Renal pelvis (tissue), 1 donor: ENCODE measurements at regions not wholly inside any gene's neighbourhood (a gene's known extent, or its start where the extent isn't known, plus 50 kb on each side); places are given as distances from the start of the nearest gene placed in this dataset.

ENCODE experiments used
- DNase-seq: peaks from one replicate; pipeline ENCODE4 v3.0.0-alpha.2; 2013

GRCh38 chr14:94960285-94961001 lies 190.5 kb upstream of the GSC start:
- peak; percentile 35 for DNase-seq

GRCh38 chr14:94953541-94954260 lies 183.8 kb upstream of the GSC start:
- no peak for DNase-seq

- no peak for DNase-seq
Observed at GRCh38 chr14:94952097-94952496, 182.2 kb upstream of the GSC start.

GRCh38 chr14:94946244-94946643 lies 176.3 kb upstream of the GSC start:
- no peak for DNase-seq

- no peak for DNase-seq
Observed at GRCh38 chr14:94945615-94946014, 175.7 kb upstream of the GSC start.

- no peak for DNase-seq
Observed at GRCh38 chr14:94944636-94945258, 174.8 kb upstream of the GSC start.

GRCh38 chr14:94942601-94943000 lies 172.7 kb upstream of the GSC start:
- no peak for DNase-seq

GRCh38 chr14:94941311-94941710 lies 171.4 kb upstream of the GSC start:
- no peak for DNase-seq

GRCh38 chr14:94940263-94940993 lies 170.5 kb upstream of the GSC start:
- DNase-seq = no peak

GRCh38 chr14:94938016-94938415 lies 168.1 kb upstream of the GSC start:
- no peak for DNase-seq

GRCh38 chr14:94936901-94937685 lies 167.2 kb upstream of the GSC start:
- peak; percentile 34 for DNase-seq

- DNase-seq = peak; percentile 77
Observed at GRCh38 chr14:94936401-94936892, 166.5 kb upstream of the GSC start.

GRCh38 chr14:94935706-94936300 lies 165.9 kb upstream of the GSC start:
- DNase-seq = no peak

- no peak for DNase-seq
Observed at GRCh38 chr14:94934276-94934810, 164.4 kb upstream of the GSC start.

- DNase-seq = no peak
Observed at GRCh38 chr14:94933486-94933885, 163.6 kb upstream of the GSC start.

GRCh38 chr14:94932589-94932988 lies 162.7 kb upstream of the GSC start:
- DNase-seq = no peak

- no peak for DNase-seq
Observed at GRCh38 chr14:94930690-94931089, 160.8 kb upstream of the GSC start.

GRCh38 chr14:94929354-94929753 lies 159.4 kb upstream of the GSC start:
- DNase-seq = no peak

- no peak for DNase-seq
Observed at GRCh38 chr14:94926176-94926575, 156.3 kb upstream of the GSC start.

GRCh38 chr14:94925416-94926173 lies 155.7 kb upstream of the GSC start:
- DNase-seq = no peak
